ENCODE measurements at regions not wholly inside any gene's neighbourhood (a gene's known extent, or its start where the extent isn't known, plus 50 kb on each side); places are given as distances from the start of the nearest gene placed in this dataset.

DNA sequence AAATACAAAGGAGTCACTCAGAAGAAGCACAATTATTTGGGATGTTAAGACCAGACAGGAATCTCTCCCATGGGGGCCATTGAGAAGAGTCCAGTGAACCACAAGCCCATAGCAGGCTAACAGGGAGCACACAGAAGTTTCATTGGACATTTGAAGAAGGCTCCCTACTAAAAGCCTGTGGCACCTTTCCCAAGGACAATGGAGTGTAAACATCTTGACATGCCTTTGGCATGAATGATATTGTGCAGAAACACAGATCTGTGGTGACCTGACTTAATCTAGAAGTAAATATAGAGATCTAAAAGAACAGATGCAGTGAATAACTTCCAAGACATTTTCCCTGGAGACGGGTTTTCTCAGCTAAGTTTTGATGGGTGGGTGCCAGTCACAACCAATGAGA is 221.5 kb downstream of the EPHA4 start:
- DNase-seq (ENCODE audit: low spot score) (no peak), FAIRE-seq (no peak)

DNA sequence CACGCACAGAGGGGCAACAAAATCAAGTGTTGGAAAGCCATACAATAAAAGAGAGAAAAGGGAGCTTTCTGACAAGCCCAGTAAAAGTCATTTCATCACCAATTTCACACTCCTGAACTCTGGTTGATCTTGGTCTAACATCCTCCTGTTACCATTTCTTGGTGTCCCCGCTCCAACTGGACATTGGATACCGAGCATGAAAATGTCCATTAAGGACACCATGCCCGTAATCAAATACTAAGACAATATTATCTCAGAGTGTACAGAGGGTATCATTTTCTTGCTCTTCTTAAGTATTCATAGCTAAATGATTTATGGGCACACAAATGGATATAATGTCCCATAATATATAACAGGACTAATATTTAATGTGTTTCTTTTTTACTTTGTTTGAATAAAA is 218.9 kb downstream of the EPHA4 start:
- FAIRE-seq (no peak), DNase-seq (ENCODE audit: low spot score) (no peak)

- FAIRE-seq: no peak
Measured at GRCh38 chr2:221360312-221360711, 211.8 kb downstream of the EPHA4 start.

GRCh38 chr2:221360742-221361141 is 211.4 kb downstream of the EPHA4 start:
- DNase-seq (ENCODE audit: low spot score) (no peak), FAIRE-seq (no peak)

More at GRCh38 chr2:221360312-221360711, 211.8 kb downstream of the EPHA4 start:
- no peak for DNase-seq (ENCODE audit: low spot score)

DNA sequence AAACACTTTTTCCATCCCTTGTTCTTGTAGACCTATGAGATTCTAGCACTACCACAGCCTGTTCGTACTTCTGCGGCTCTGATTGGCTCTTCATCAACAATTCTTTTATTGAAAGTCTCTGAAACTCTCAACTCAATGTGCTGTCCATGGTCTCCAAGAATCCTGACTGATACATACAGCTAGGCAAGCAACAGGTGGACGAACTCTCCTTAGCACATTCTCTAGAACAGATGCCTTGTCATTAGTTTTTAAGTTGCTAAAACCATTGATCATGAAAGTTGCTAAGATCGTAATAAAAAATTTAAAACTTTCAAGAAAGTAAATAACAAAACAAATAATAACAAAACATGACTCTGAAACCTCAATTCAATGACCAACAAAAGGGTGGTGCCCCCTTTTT is 210.5 kb downstream of the EPHA4 start:
- FAIRE-seq (no peak), DNase-seq (ENCODE audit: low spot score) (no peak)

- DNase-seq (ENCODE audit: low spot score) (no peak), FAIRE-seq (no peak)
Measured at GRCh38 chr2:221364672-221365071, 207.4 kb downstream of the EPHA4 start.
